HEK293 (cell line): ENCODE measurements at regions not wholly inside any gene's neighbourhood (a gene's known extent, or its start where the extent isn't known, plus 50 kb on each side); places are given as distances from the start of the nearest gene placed in this dataset.

ENCODE experiments used
- CTCF ChIA-PET: fragments of 350-600 bp; formaldehyde crosslinking; extraction: SDS; loops from one replicate; lab custom pipeline; 2021; ENCODE audit warnings: antibody characterized with exemption; lab: Yijun Ruan, JAX
- POLR2A ChIA-PET: fragments of 300-600 bp; formaldehyde crosslinking; extraction: SDS; loops from one replicate; lab custom pipeline; 2020; ENCODE audit warnings: antibody characterized with exemption, inconsistent platforms; lab: Yijun Ruan, JAX
- H3K27ac ChIP-seq: fragments of 200-500 bp; sonication (Bioruptor generic); 2 replicates; pipeline ENCODE4 v1.5.1; 2014; ENCODE audit warnings: low read depth, low read length, control low read depth, inconsistent platforms; ENCODE audit errors: extremely low read depth
- H3K36me3 ChIP-seq, 2 experiments: fragments of 200-500 bp in 1 of 2; sonication (Bioruptor generic) in 1 of 2; 1 replicate in 1 of 2; 2 replicates in 1 of 2; pipeline ENCODE4 v1.5.1; 2014 to 2017; ENCODE audit warnings: inconsistent platforms in 2 of 2, low read length in 2 of 2; ENCODE audit not compliant: control insufficient read depth in 2 of 2, insufficient read depth in 1 of 2
- H3K4me1 ChIP-seq: fragments of 200-500 bp; sonication (Bioruptor generic); 2 replicates; pipeline ENCODE4 v1.5.1; 2014; ENCODE audit warnings: mild to moderate bottlenecking, low read length, inconsistent platforms; ENCODE audit not compliant: control insufficient read depth, insufficient read depth
- H3K4me3 ChIP-seq: 2 replicates; pipeline ENCODE4 v1.5.1; 2011; ENCODE audit warnings: low read depth, mild to moderate bottlenecking, control low read depth, low read length, moderate library complexity
- H3K9me3 ChIP-seq: fragments of 200-500 bp; sonication (Bioruptor generic); 2 replicates; pipeline ENCODE4 v1.5.1; 2014; ENCODE audit warnings: low read depth, low read length, inconsistent platforms; ENCODE audit not compliant: control insufficient read depth, insufficient read depth
- BCL11A ChIP-seq: fragments of 450-650 bp; formaldehyde crosslinking; IDR thresholded peaks from 2 replicates; pipeline ENCODE4 v1.5.1; 2016; ENCODE audit warnings: low read depth, missing biosample characterization, missing genetic modification characterization
- GLI2 ChIP-seq: fragments of 450-650 bp; formaldehyde crosslinking; IDR thresholded peaks from 2 replicates; pipeline ENCODE4; 2017; ENCODE audit warnings: missing biosample characterization, missing genetic modification characterization, low read depth, borderline replicate concordance
- GLIS2 ChIP-seq: fragments of 450-650 bp; formaldehyde crosslinking; IDR thresholded peaks from 2 replicates; pipeline ENCODE4 v1.5.1; 2016; ENCODE audit warnings: missing biosample characterization, missing genetic modification characterization
- HOXD13 ChIP-seq: sonication (generic); formaldehyde crosslinking; IDR thresholded peaks from 2 replicates; pipeline ENCODE4 v1.8.0; 2022; ENCODE audit warnings: missing genetic modification reagents, borderline replicate concordance
- KLF16 ChIP-seq: fragments of 450-650 bp; formaldehyde crosslinking; IDR thresholded peaks from 2 replicates; pipeline ENCODE4 v1.5.1; 2017; ENCODE audit warnings: missing biosample characterization, missing genetic modification characterization
- MYNN ChIP-seq: fragments of 450-650 bp; formaldehyde crosslinking; IDR thresholded peaks from 2 replicates; pipeline ENCODE4 v1.5.1; 2016; ENCODE audit warnings: missing biosample characterization, missing genetic modification characterization, borderline replicate concordance
- ZBTB11 ChIP-seq: fragments of 450-650 bp; formaldehyde crosslinking; conservative IDR thresholded peaks from 2 replicates; pipeline ENCODE4 v1.5.1; 2016; ENCODE audit warnings: low read depth, missing biosample characterization, missing genetic modification characterization
- ZNF121 ChIP-seq: fragments of 450-650 bp; formaldehyde crosslinking; IDR thresholded peaks from 2 replicates; pipeline ENCODE4 v1.5.1; 2016; ENCODE audit warnings: missing biosample characterization, missing genetic modification characterization
- ZNF146 ChIP-seq: fragments of 450-650 bp; formaldehyde crosslinking; IDR thresholded peaks from 2 replicates; pipeline ENCODE4 v1.5.1; 2016; ENCODE audit warnings: missing biosample characterization, missing genetic modification characterization
- ZNF155 ChIP-seq: fragments of 450-650 bp; formaldehyde crosslinking; IDR thresholded peaks from 2 replicates; pipeline ENCODE4 v1.5.1; 2016; ENCODE audit warnings: missing biosample characterization, missing genetic modification characterization
- ZNF184 ChIP-seq: fragments of 450-650 bp; IDR thresholded peaks from 2 replicates; pipeline ENCODE4 v1.5.1; 2018; ENCODE audit warnings: missing biosample characterization, mild to moderate bottlenecking, missing genetic modification characterization
- ZNF2 ChIP-seq: fragments of 450-650 bp; formaldehyde crosslinking; IDR thresholded peaks from 2 replicates; pipeline ENCODE4 v1.5.1; 2016; ENCODE audit warnings: missing biosample characterization, missing genetic modification characterization
- ZNF423 ChIP-seq: fragments of 450-650 bp; formaldehyde crosslinking; IDR thresholded peaks from 2 replicates; pipeline ENCODE4 v1.5.1; 2016; ENCODE audit warnings: missing biosample characterization, missing genetic modification characterization
- ZNF510 ChIP-seq: fragments of 450-650 bp; formaldehyde crosslinking; IDR thresholded peaks from 2 replicates; pipeline ENCODE4 v1.5.1; 2018; ENCODE audit warnings: mild to moderate bottlenecking, missing genetic modification characterization, missing biosample characterization; ENCODE audit not compliant: insufficient replicate concordance
- ZNF530 ChIP-seq: fragments of 450-650 bp; formaldehyde crosslinking; IDR thresholded peaks from 2 replicates; pipeline ENCODE4 v1.5.1; 2016; ENCODE audit warnings: low read depth, missing biosample characterization, missing genetic modification characterization
- ZNF548 ChIP-seq: fragments of 450-650 bp; formaldehyde crosslinking; IDR thresholded peaks from 2 replicates; pipeline ENCODE4 v1.5.1; 2016; ENCODE audit warnings: missing biosample characterization, missing genetic modification characterization
- ZNF626 ChIP-seq: fragments of 450-650 bp; sonication (Bioruptor Pico); formaldehyde crosslinking; IDR thresholded peaks from 2 replicates; pipeline ENCODE4 v1.5.1; 2018; ENCODE audit warnings: missing biosample characterization, missing genetic modification characterization, inconsistent platforms
- ZNF654 ChIP-seq: fragments of 450-650 bp; formaldehyde crosslinking; IDR thresholded peaks from 2 replicates; pipeline ENCODE4 v1.5.1; 2016; ENCODE audit warnings: low read depth, missing biosample characterization, missing genetic modification characterization
- ZNF776 ChIP-seq: fragments of 450-650 bp; formaldehyde crosslinking; IDR thresholded peaks from 2 replicates; pipeline ENCODE4 v1.5.0; 2017; ENCODE audit warnings: missing biosample characterization, missing genetic modification characterization, borderline replicate concordance
- ZNF777 ChIP-seq: fragments of 450-650 bp; formaldehyde crosslinking; IDR thresholded peaks from 2 replicates; pipeline ENCODE4 v1.5.1; 2017; ENCODE audit warnings: missing biosample characterization, missing genetic modification characterization, borderline replicate concordance
- TF ChIP-seq, protein P1 (sequence below): fragments of 450-650 bp; formaldehyde crosslinking; IDR thresholded peaks from 2 replicates; pipeline ENCODE4 v1.5.1; 2017; ENCODE audit warnings: missing biosample characterization, missing genetic modification characterization
- TF ChIP-seq, protein P2 (sequence below): fragments of 450-650 bp; formaldehyde crosslinking; IDR thresholded peaks from 2 replicates; pipeline ENCODE4 v1.5.1; 2017; ENCODE audit warnings: missing biosample characterization, missing genetic modification characterization
- TF ChIP-seq, protein P3 (sequence below): fragments of 450-650 bp; formaldehyde crosslinking; IDR thresholded peaks from 2 replicates; pipeline ENCODE4 v1.5.1; 2016; ENCODE audit warnings: missing biosample characterization, missing genetic modification characterization

DNA sequence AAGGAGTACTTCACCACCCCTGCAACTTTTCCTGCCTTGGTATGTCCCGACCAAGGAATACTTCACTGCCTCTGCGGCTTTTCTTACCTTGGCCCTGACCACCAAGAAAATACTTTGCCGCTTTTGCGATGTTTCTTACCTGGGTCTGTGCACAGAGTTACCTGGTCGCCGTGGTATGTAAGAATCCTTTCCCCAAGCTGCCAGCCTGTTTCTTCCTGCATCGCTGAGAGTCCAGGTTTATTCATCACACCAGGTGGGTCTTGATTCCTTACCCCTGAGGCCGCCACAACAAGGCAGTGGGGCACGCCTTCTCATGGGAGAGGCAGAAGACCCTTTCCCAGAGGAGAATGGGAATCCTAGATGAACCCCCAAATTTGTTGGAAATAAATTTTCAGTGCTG is 511.3 kb downstream of the EDEM1 start:
- TF ChIP-seq ZNF510 (tag by site-specific recombination) (no peak), ZNF2 (tag by site-specific recombination) (no peak), ZNF155 (tag by site-specific recombination) (no peak), ZNF654 (no peak), ZNF121 (no peak), GLI2 (no peak), ZNF184 (tag by site-specific recombination) (no peak), ZNF530 (tag by site-specific recombination) (no peak)
- TF ChIP-seq, protein P1, sequence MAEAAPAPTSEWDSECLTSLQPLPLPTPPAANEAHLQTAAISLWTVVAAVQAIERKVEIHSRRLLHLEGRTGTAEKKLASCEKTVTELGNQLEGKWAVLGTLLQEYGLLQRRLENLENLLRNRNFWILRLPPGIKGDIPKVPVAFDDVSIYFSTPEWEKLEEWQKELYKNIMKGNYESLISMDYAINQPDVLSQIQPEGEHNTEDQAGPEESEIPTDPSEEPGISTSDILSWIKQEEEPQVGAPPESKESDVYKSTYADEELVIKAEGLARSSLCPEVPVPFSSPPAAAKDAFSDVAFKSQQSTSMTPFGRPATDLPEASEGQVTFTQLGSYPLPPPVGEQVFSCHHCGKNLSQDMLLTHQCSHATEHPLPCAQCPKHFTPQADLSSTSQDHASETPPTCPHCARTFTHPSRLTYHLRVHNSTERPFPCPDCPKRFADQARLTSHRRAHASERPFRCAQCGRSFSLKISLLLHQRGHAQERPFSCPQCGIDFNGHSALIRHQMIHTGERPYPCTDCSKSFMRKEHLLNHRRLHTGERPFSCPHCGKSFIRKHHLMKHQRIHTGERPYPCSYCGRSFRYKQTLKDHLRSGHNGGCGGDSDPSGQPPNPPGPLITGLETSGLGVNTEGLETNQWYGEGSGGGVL (tag by site-specific recombination) = no peak
- Histone ChIP-seq H3K4me3 (no peak overlapping the region), H3K4me1 (no peaks in the 10 kb centered on the region), H3K36me3 (no peaks in the 10 kb centered on the region), H3K27ac (no peak overlapping the region), H3K9me3 (no peaks in the 10 kb centered on the region)
- ChIA-PET CTCF (no interaction called here), POLR2A (no interaction called here)

DNA sequence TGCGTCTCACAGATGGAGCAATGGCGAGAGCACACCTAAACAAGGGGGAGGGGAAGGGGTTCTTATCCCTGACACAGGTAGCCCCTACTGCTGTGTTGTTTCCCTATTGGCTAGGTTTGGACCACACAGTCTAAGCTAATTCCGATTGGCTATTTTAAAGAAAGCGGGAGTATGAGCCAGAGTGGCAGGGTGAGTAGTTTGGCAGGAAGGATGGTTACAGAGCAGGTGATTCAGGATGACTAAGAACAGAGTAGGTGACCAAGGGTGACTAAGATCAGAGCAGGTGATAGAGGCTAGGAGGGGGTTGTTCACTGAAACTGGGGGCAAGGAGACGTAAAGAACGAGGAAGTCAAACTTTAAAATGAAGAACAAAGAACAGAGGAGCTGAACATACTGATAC is 511.8 kb downstream of the EDEM1 start:
- H3K9me3 ChIP-seq = no peaks in the 10 kb centered on the region
- no peak overlapping the region for H3K27ac ChIP-seq
- no peak for TF ChIP-seq ZNF548 (tag by site-specific recombination)
- no peak for TF ChIP-seq GLIS2 (tag by site-specific recombination)
- TF ChIP-seq, protein P2, sequence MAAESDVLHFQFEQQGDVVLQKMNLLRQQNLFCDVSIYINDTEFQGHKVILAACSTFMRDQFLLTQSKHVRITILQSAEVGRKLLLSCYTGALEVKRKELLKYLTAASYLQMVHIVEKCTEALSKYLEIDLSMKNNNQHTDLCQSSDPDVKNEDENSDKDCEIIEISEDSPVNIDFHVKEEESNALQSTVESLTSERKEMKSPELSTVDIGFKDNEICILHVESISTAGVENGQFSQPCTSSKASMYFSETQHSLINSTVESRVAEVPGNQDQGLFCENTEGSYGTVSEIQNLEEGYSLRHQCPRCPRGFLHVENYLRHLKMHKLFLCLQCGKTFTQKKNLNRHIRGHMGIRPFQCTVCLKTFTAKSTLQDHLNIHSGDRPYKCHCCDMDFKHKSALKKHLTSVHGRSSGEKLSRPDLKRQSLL = no peak
- no peak for TF ChIP-seq KLF16 (tag by site-specific recombination)
- no peak for TF ChIP-seq ZNF776 (tag by site-specific recombination)
- TF ChIP-seq ZNF423 (tag by site-specific recombination) = no peak
- TF ChIP-seq ZNF146 (tag by site-specific recombination) = no peak
- TF ChIP-seq ZNF777 = no peak
- no peak for TF ChIP-seq MYNN (tag by site-specific recombination)
- TF ChIP-seq ZNF626 (tag by site-specific recombination) = no peak
- TF ChIP-seq, protein P3, sequence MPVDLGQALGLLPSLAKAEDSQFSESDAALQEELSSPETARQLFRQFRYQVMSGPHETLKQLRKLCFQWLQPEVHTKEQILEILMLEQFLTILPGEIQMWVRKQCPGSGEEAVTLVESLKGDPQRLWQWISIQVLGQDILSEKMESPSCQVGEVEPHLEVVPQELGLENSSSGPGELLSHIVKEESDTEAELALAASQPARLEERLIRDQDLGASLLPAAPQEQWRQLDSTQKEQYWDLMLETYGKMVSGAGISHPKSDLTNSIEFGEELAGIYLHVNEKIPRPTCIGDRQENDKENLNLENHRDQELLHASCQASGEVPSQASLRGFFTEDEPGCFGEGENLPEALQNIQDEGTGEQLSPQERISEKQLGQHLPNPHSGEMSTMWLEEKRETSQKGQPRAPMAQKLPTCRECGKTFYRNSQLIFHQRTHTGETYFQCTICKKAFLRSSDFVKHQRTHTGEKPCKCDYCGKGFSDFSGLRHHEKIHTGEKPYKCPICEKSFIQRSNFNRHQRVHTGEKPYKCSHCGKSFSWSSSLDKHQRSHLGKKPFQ = no peak
- TF ChIP-seq ZBTB11 (tag by site-specific recombination) = no peak
- no peak for TF ChIP-seq ZNF184 (tag by site-specific recombination)
- TF ChIP-seq BCL11A (tag by site-specific recombination) = no peak
- no peak for TF ChIP-seq HOXD13 (CRISPR knock-in tag)
- H3K36me3 ChIP-seq = no peaks in the 10 kb centered on the region
- ChIA-PET CTCF (no interaction called here), POLR2A (no interaction called here)
- H3K4me3 ChIP-seq = no peak overlapping the region
- no peaks in the 10 kb centered on the region for H3K4me1 ChIP-seq
